WTC11 (cell line): ENCODE measurements at regions not wholly inside any gene's neighbourhood (a gene's known extent, or its start where the extent isn't known, plus 50 kb on each side); places are given as distances from the start of the nearest gene placed in this dataset.

Experiments
- ATAC-seq: fragments of 200-7000 bp; cut with Tn5 transposase; 2 replicates; pipeline ENCODE4 v1.10.0; 2021; ENCODE audit warnings: mild to moderate bottlenecking, moderate library complexity
- CTCF ChIA-PET: fragments of 300-600 bp; sonication (Branson Sonifier 250); formaldehyde crosslinking; loops from one replicate; lab custom pipeline; 2021; ENCODE audit warnings: antibody characterized with exemption; lab: Charles Lee
- POLR2A ChIA-PET: fragments of 350-600 bp; sonication (Branson Sonifier 250); formaldehyde crosslinking; loops from one replicate; lab custom pipeline; 2021; ENCODE audit warnings: antibody characterized with exemption; lab: Charles Lee
- DNase-seq: peaks from one replicate; pipeline ENCODE4 v3.0.0; 2021; ENCODE audit warnings: low spot score
- H3K27ac Mint-ChIP-seq: 2 replicates; pipeline ENCODE4 v1.8.0; 2021; ENCODE audit warnings: mixed read lengths
- H3K27me3 Mint-ChIP-seq: 2 replicates; pipeline ENCODE4 v1.8.0; 2021; ENCODE audit warnings: low read depth, mild to moderate bottlenecking, moderate library complexity, mixed read lengths
- H3K36me3 Mint-ChIP-seq: 2 replicates; pipeline ENCODE4 v1.8.0; 2021; ENCODE audit warnings: mixed read lengths
- H3K4me1 Mint-ChIP-seq: 2 replicates; pipeline ENCODE4 v1.8.0; 2022; ENCODE audit warnings: mixed read lengths
- H3K4me3 Mint-ChIP-seq: 2 replicates; pipeline ENCODE4 v1.8.0; 2021; ENCODE audit warnings: mild to moderate bottlenecking, moderate library complexity, mixed read lengths
- H3K9me3 Mint-ChIP-seq: 2 replicates; pipeline ENCODE4 v1.8.0; 2021; ENCODE audit warnings: mixed read lengths
- CBFB ChIP-seq: sonication (generic); formaldehyde crosslinking; IDR thresholded peaks from 2 replicates; pipeline ENCODE4 v1.8.1; 2022; ENCODE audit warnings: mild to moderate bottlenecking, low read depth, missing genetic modification reagents
- ELF4 ChIP-seq: sonication (generic); formaldehyde crosslinking; IDR thresholded peaks from 2 replicates; pipeline ENCODE4 v1.8.1; 2022; ENCODE audit warnings: low read depth, mild to moderate bottlenecking, moderate library complexity, missing genetic modification reagents
- ESRRA ChIP-seq: sonication (generic); formaldehyde crosslinking; IDR thresholded peaks from 2 replicates; pipeline ENCODE4 v1.8.1; 2022; ENCODE audit warnings: mild to moderate bottlenecking, missing genetic modification reagents, borderline replicate concordance
- FOXJ3 ChIP-seq: sonication (generic); formaldehyde crosslinking; IDR thresholded peaks from 2 replicates; pipeline ENCODE4 v1.9.0; 2021; ENCODE audit warnings: missing genetic modification reagents, mild to moderate bottlenecking, borderline replicate concordance
- JUN ChIP-seq: sonication (generic); formaldehyde crosslinking; IDR thresholded peaks from 2 replicates; pipeline ENCODE4 v1.8.0; 2023; ENCODE audit warnings: mild to moderate bottlenecking, missing genetic modification reagents
- KAT7 ChIP-seq: sonication (generic); formaldehyde crosslinking; IDR thresholded peaks from 2 replicates; pipeline ENCODE4 v1.8.1; 2023; ENCODE audit warnings: missing genetic modification reagents, mild to moderate bottlenecking, borderline replicate concordance
- MYBL2 ChIP-seq: sonication (generic); formaldehyde crosslinking; IDR thresholded peaks from 2 replicates; pipeline ENCODE4 v1.8.1; 2023; ENCODE audit warnings: mild to moderate bottlenecking, moderate library complexity, missing genetic modification reagents
- SOX15 ChIP-seq: fragments of 250-450 bp; sonication (Bioruptor Pico); IDR thresholded peaks from 2 replicates; pipeline ENCODE4 v1.9.0; 2021; ENCODE audit warnings: mild to moderate bottlenecking
- SP1 ChIP-seq: sonication (generic); formaldehyde crosslinking; conservative IDR thresholded peaks from 2 replicates; pipeline ENCODE4 v1.8.1; 2022; ENCODE audit warnings: missing genetic modification reagents
- ZNF416 ChIP-seq: fragments of 250-450 bp; sonication (Bioruptor Pico); IDR thresholded peaks from 2 replicates; pipeline ENCODE4 v1.9.0; 2021; ENCODE audit warnings: mild to moderate bottlenecking, inconsistent platforms
- TF ChIP-seq, protein P1 (sequence below): sonication (generic); formaldehyde crosslinking; IDR thresholded peaks from 2 replicates; pipeline ENCODE4 v1.8.1; 2023; ENCODE audit warnings: mild to moderate bottlenecking, missing genetic modification reagents, moderate library complexity
- TF ChIP-seq, protein P2 (sequence below): fragments of 250-450 bp; sonication (Bioruptor Pico); IDR thresholded peaks from 2 replicates; pipeline ENCODE4 v1.9.0; 2021; ENCODE audit warnings: mild to moderate bottlenecking
- TF ChIP-seq, protein P3 (sequence below): fragments of 200-600 bp; IDR thresholded peaks from 2 replicates; pipeline ENCODE4 v1.8.0; 2022; ENCODE audit warnings: antibody characterized with exemption
- TF ChIP-seq, protein P4 (sequence below): sonication (generic); formaldehyde crosslinking; IDR thresholded peaks from 2 replicates; pipeline ENCODE4 v1.8.0; 2022; ENCODE audit warnings: mild to moderate bottlenecking, missing genetic modification reagents
- TF ChIP-seq, protein P5 (sequence below): sonication (generic); formaldehyde crosslinking; IDR thresholded peaks from 2 replicates; pipeline ENCODE4 v1.8.0; 2023; ENCODE audit warnings: missing genetic modification reagents, mild to moderate bottlenecking, borderline replicate concordance

DNA sequence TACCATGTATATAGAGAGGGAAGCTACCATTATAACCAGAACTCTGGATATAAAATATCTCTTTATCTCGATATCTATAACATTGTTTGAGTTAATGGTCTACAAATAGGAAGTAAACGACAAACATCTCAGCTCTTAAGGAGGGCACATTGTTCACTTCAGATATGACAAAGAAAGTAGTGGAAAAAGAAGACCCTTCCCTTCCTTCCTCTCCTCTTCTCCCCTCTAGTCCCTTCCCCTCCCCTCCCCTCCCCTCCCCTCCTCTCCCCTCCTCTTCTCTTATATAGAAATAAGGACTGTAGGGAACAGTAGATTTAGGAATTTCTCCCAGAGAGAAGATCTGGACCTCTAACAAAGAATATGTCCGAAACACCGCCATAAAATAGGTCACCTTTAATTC is 1731.9 kb upstream of the CDH9 start:
- Mint-ChIP-seq H3K4me1 (no peaks in the 10 kb centered on the region), H3K4me3 (no peak overlapping the region), H3K27ac (no peak overlapping the region), H3K36me3 (no peaks in the 10 kb centered on the region), H3K27me3 (no peaks in the 10 kb centered on the region), H3K9me3 (peaks cover 6% of the 10 kb centered on the region)
- ChIA-PET POLR2A (no interaction called here), CTCF (no interaction called here)
- no peak for ATAC-seq
- TF ChIP-seq KAT7 (CRISPR knock-in tag) (no peak), ESRRA (no peak), MYBL2 (CRISPR knock-in tag) (no peak)
- no peak for DNase-seq

DNA sequence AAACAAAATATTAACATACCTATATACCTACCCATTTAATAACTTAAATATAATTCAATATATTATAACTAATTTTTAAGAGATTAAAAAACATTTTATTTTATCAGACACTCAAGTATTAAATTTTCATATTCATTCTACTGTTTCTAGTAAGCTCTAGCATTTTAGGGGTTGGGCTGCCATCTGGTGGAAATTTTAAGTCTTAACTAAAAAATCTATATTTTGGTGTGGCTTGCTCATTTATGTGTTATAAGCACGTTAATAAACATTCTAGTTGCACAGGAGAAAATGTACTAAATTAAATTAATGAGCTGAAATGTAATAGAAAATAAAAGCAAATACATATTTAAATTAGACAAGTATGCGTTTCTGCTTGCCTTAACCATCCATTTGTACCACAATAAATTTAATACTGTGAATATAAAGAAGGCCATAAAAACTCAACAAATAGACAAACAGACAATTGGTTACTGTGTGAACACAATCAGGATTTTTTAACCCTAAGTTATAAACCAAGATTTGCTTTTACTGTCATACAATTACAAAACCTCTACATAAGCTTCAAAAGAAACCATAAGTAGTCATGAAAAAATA is 1728.3 kb upstream of the CDH9 start:
- H3K36me3 Mint-ChIP-seq = peaks cover 1% of the 10 kb centered on the region; the same call in 1 of the 2 replicates
- POLR2A ChIA-PET = no interaction called here

DNA sequence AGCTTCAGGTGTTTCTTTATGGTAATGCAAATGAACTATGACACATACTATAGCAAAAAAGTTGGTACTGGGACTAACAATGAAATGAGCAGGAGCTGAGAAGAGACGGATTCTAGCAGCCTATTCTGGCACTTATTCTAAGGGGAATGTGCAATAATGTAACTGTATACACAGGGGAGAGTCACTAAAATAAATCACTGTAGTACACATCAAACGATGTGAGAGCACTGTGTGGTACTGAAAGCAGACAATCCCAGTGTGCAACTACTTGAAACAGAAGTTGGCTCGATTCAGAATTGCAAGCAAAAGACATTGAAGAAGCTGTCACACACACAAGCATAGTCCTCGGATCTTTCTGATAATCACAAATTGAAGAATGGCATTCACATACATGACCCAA is 1713.0 kb upstream of the CDH9 start:
- Mint-ChIP-seq H3K9me3 (peaks cover 32% of the 10 kb centered on the region), H3K36me3 (peaks cover 3% of the 10 kb centered on the region; the same call in 1 of the 2 replicates), H3K4me1 (peaks cover 4% of the 10 kb centered on the region), H3K4me3 (no peak overlapping the region), H3K27ac (no peak overlapping the region), H3K27me3 (no peaks in the 10 kb centered on the region)
- ChIA-PET CTCF (no interaction called here), POLR2A (no interaction called here)
- DNase-seq (no peak), ATAC-seq (no peak)
- TF ChIP-seq FOXJ3 (CRISPR knock-in tag) (no peak), ZNF416 (CRISPR knock-in tag) (no peak), JUN (CRISPR knock-in tag) (no peak), ELF4 (no peak), ESRRA (no peak), SOX15 (no peak)
- TF ChIP-seq, protein P1, sequence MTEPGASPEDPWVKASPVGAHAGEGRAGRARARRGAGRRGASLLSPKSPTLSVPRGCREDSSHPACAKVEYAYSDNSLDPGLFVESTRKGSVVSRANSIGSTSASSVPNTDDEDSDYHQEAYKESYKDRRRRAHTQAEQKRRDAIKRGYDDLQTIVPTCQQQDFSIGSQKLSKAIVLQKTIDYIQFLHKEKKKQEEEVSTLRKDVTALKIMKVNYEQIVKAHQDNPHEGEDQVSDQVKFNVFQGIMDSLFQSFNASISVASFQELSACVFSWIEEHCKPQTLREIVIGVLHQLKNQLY (CRISPR knock-in tag) = no peak
- TF ChIP-seq, protein P2, sequence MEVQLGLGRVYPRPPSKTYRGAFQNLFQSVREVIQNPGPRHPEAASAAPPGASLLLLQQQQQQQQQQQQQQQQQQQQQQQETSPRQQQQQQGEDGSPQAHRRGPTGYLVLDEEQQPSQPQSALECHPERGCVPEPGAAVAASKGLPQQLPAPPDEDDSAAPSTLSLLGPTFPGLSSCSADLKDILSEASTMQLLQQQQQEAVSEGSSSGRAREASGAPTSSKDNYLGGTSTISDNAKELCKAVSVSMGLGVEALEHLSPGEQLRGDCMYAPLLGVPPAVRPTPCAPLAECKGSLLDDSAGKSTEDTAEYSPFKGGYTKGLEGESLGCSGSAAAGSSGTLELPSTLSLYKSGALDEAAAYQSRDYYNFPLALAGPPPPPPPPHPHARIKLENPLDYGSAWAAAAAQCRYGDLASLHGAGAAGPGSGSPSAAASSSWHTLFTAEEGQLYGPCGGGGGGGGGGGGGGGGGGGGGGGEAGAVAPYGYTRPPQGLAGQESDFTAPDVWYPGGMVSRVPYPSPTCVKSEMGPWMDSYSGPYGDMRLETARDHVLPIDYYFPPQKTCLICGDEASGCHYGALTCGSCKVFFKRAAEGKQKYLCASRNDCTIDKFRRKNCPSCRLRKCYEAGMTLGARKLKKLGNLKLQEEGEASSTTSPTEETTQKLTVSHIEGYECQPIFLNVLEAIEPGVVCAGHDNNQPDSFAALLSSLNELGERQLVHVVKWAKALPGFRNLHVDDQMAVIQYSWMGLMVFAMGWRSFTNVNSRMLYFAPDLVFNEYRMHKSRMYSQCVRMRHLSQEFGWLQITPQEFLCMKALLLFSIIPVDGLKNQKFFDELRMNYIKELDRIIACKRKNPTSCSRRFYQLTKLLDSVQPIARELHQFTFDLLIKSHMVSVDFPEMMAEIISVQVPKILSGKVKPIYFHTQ (CRISPR knock-in tag) = no peak

More for the DNA sequence above, 1728.3 kb upstream of the CDH9 start:
- no peak overlapping the region for H3K27ac Mint-ChIP-seq
- ATAC-seq (no peak), DNase-seq (no peak)
- H3K4me3 Mint-ChIP-seq = no peak overlapping the region
- H3K9me3 Mint-ChIP-seq = peaks cover 6% of the 10 kb centered on the region; the same call in 1 of the 2 replicates
- H3K4me1 Mint-ChIP-seq = 0 out of 2 replicates have a peak, but pooled peaks cover 6% of the 10 kb centered on the region
- TF ChIP-seq, protein P3, sequence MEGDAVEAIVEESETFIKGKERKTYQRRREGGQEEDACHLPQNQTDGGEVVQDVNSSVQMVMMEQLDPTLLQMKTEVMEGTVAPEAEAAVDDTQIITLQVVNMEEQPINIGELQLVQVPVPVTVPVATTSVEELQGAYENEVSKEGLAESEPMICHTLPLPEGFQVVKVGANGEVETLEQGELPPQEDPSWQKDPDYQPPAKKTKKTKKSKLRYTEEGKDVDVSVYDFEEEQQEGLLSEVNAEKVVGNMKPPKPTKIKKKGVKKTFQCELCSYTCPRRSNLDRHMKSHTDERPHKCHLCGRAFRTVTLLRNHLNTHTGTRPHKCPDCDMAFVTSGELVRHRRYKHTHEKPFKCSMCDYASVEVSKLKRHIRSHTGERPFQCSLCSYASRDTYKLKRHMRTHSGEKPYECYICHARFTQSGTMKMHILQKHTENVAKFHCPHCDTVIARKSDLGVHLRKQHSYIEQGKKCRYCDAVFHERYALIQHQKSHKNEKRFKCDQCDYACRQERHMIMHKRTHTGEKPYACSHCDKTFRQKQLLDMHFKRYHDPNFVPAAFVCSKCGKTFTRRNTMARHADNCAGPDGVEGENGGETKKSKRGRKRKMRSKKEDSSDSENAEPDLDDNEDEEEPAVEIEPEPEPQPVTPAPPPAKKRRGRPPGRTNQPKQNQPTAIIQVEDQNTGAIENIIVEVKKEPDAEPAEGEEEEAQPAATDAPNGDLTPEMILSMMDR = peak; percentile 17; the same call in 1 of the 2 replicates
- TF ChIP-seq, protein P4, sequence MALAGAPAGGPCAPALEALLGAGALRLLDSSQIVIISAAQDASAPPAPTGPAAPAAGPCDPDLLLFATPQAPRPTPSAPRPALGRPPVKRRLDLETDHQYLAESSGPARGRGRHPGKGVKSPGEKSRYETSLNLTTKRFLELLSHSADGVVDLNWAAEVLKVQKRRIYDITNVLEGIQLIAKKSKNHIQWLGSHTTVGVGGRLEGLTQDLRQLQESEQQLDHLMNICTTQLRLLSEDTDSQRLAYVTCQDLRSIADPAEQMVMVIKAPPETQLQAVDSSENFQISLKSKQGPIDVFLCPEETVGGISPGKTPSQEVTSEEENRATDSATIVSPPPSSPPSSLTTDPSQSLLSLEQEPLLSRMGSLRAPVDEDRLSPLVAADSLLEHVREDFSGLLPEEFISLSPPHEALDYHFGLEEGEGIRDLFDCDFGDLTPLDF (CRISPR knock-in tag) = no peak
- TF ChIP-seq, all 79 proteins: peak for 1
- CTCF ChIA-PET = interaction anchor here (1.0 kb wide), 2 partner anchors 292 to 422 kb away, joined by 3 to 5 read pairs; no protein-coding TSS in a partner anchor
- H3K27me3 Mint-ChIP-seq = peaks cover 3% of the 10 kb centered on the region; the same call in 1 of the 2 replicates

DNA sequence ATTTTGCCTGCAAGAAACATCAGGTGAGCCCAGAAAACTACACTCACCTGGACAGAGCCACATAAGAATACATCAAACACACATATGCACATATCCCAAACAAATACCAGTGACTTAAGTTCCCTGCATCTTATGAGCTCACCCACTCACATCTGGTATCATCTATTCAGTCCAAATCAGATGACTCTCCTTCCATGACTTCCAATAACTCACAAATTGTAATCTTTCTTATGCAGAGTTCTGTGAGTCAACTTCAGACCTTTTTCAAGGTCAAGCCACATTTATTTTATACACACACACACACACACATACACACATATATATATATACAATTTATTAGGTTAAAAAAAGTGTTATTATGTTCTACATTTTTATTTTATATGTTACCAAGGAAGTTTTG is 1711.9 kb upstream of the CDH9 start:
- Mint-ChIP-seq H3K27ac (no peak overlapping the region), H3K9me3 (peaks cover 26% of the 10 kb centered on the region), H3K36me3 (peaks cover 3% of the 10 kb centered on the region; the same call in 1 of the 2 replicates), H3K4me3 (no peak overlapping the region), H3K27me3 (no peaks in the 10 kb centered on the region), H3K4me1 (peaks cover 4% of the 10 kb centered on the region)
- ATAC-seq (no peak), DNase-seq (no peak)
- ChIA-PET CTCF (no interaction called here), POLR2A (no interaction called here)
- TF ChIP-seq, protein P5, sequence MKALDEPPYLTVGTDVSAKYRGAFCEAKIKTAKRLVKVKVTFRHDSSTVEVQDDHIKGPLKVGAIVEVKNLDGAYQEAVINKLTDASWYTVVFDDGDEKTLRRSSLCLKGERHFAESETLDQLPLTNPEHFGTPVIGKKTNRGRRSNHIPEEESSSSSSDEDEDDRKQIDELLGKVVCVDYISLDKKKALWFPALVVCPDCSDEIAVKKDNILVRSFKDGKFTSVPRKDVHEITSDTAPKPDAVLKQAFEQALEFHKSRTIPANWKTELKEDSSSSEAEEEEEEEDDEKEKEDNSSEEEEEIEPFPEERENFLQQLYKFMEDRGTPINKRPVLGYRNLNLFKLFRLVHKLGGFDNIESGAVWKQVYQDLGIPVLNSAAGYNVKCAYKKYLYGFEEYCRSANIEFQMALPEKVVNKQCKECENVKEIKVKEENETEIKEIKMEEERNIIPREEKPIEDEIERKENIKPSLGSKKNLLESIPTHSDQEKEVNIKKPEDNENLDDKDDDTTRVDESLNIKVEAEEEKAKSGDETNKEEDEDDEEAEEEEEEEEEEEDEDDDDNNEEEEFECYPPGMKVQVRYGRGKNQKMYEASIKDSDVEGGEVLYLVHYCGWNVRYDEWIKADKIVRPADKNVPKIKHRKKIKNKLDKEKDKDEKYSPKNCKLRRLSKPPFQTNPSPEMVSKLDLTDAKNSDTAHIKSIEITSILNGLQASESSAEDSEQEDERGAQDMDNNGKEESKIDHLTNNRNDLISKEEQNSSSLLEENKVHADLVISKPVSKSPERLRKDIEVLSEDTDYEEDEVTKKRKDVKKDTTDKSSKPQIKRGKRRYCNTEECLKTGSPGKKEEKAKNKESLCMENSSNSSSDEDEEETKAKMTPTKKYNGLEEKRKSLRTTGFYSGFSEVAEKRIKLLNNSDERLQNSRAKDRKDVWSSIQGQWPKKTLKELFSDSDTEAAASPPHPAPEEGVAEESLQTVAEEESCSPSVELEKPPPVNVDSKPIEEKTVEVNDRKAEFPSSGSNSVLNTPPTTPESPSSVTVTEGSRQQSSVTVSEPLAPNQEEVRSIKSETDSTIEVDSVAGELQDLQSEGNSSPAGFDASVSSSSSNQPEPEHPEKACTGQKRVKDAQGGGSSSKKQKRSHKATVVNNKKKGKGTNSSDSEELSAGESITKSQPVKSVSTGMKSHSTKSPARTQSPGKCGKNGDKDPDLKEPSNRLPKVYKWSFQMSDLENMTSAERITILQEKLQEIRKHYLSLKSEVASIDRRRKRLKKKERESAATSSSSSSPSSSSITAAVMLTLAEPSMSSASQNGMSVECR (CRISPR knock-in tag) = no peak
- TF ChIP-seq SP1 (no peak), CBFB (CRISPR knock-in tag) (no peak)
- TF ChIP-seq, protein P3 = no peak
